ENCODE measurements at regions not wholly inside any gene's neighbourhood (a gene's known extent, or its start where the extent isn't known, plus 50 kb on each side); places are given as distances from the start of the nearest gene placed in this dataset.

- WGBS, 2 donors, result 93 to 98% methylated on average over 3 of the region's 3 CpGs
- no peak for DNase-seq (ENCODE audit: low spot score in 2 of 2)
- intact Hi-C loops (cut with DNase I; ENCODE audit: low total_unique reads), result no loop called here
- TF ChIP-seq POLR2A (IDR thresholded peaks at IDR 0.05) (no peak), CTCF (IDR thresholded peaks at IDR 0.05) (no peak)
- no peak overlapping the region for H3K4me3 ChIP-seq (ENCODE audit: low read depth, poor library complexity, severe bottlenecking)
Measured at GRCh38 chr4:53784112-53784511, 192.8 kb upstream of the LNX1 start.

- intact Hi-C loops (cut with DNase I; ENCODE audit: low total_unique reads), result no loop called here
- 91 to 97% methylated on average over 1 of the region's 1 CpG for WGBS, 2 donors
- TF ChIP-seq CTCF (IDR thresholded peaks at IDR 0.05), result no peak
- no peak for TF ChIP-seq POLR2A (IDR thresholded peaks at IDR 0.05)
- no peak for DNase-seq (ENCODE audit: low spot score in 2 of 2)
- no peak overlapping the region for H3K4me3 ChIP-seq (ENCODE audit: low read depth, poor library complexity, severe bottlenecking)
Measured at GRCh38 chr4:53783208-53783859, 192.0 kb upstream of the LNX1 start.

GRCh38 chr4:53782458-53782845, 191.2 kb upstream of the LNX1 start:
- no peak overlapping the region for H3K4me3 ChIP-seq (ENCODE audit: low read depth, poor library complexity, severe bottlenecking)
- no peak for DNase-seq (ENCODE audit: low spot score in 2 of 2)
- WGBS, 2 donors, result 36 to 45% methylated on average over 2 of the region's 2 CpGs
- intact Hi-C loops (cut with DNase I; ENCODE audit: low total_unique reads), result no loop called here
- no peak for TF ChIP-seq CTCF (IDR thresholded peaks at IDR 0.05)
- TF ChIP-seq POLR2A (IDR thresholded peaks at IDR 0.05), result no peak

- TF ChIP-seq CTCF (IDR thresholded peaks at IDR 0.05) (no peak), POLR2A (IDR thresholded peaks at IDR 0.05) (no peak)
- intact Hi-C loops (cut with DNase I; ENCODE audit: low total_unique reads), result no loop called here
- DNase-seq (ENCODE audit: low spot score in 2 of 2), result no peak
- 68 to 73% methylated on average over 10 of the region's 10 CpGs for WGBS, 2 donors
- H3K4me3 ChIP-seq (ENCODE audit: low read depth, poor library complexity, severe bottlenecking), result no peak overlapping the region
Measured at GRCh38 chr4:53781629-53782457, 190.6 kb upstream of the LNX1 start.

- no peak for DNase-seq (ENCODE audit: low spot score in 2 of 2)
- TF ChIP-seq CTCF (IDR thresholded peaks at IDR 0.05) (no peak), POLR2A (IDR thresholded peaks at IDR 0.05) (no peak)
- 90 to 95% methylated on average over 4 of the region's 4 CpGs for WGBS, 2 donors
- intact Hi-C loops (cut with DNase I; ENCODE audit: low total_unique reads), result no loop called here
- H3K4me3 ChIP-seq (ENCODE audit: low read depth, poor library complexity, severe bottlenecking), result no peak overlapping the region
Measured at GRCh38 chr4:53780736-53781400, 189.6 kb upstream of the LNX1 start.

All from lower leg skin (tissue), 4 donors.